SK-N-SH treated with all-trans-retinoic acid at 6 μM for 48 hours (cell line): ENCODE measurements at regions not wholly inside any gene's neighbourhood (a gene's known extent, or its start where the extent isn't known, plus 50 kb on each side); places are given as distances from the start of the nearest gene placed in this dataset.

Experiments used
- ATAC-seq: fragments of 200-7000 bp; cut with Tn5 transposase; 3 replicates; pipeline ENCODE4 v1.9.1; 2020; ENCODE audit warnings: mild to moderate bottlenecking, moderate library complexity
- ARNTL ChIP-seq: fragments of 450-650 bp; formaldehyde crosslinking; IDR thresholded peaks from 2 replicates; pipeline ENCODE4 v1.5.0; 2020; ENCODE audit warnings: low read depth, mild to moderate bottlenecking, moderate library complexity, borderline replicate concordance
- BACH2 ChIP-seq: fragments of 250-450 bp; sonication (Bioruptor Pico); IDR thresholded peaks from 2 replicates; pipeline ENCODE4 v1.9.0; 2021; ENCODE audit warnings: mild to moderate bottlenecking, borderline replicate concordance
- CREB5 ChIP-seq: fragments of 250-450 bp; sonication (Bioruptor Pico); IDR thresholded peaks from 2 replicates; pipeline ENCODE4 v1.5.1; 2020; ENCODE audit warnings: low read depth, mild to moderate bottlenecking, moderate library complexity
- CSDC2 ChIP-seq: fragments of 250-450 bp; sonication (Bioruptor Pico); IDR thresholded peaks from 2 replicates; pipeline ENCODE4 v1.5.0; 2020; ENCODE audit warnings: mild to moderate bottlenecking, moderate library complexity
- CSRNP3 ChIP-seq: fragments of 250-450 bp; sonication (Bioruptor Pico); IDR thresholded peaks from 2 replicates; pipeline ENCODE4 v1.5.1; 2021; ENCODE audit warnings: mild to moderate bottlenecking, moderate library complexity
- ESRRG ChIP-seq: fragments of 250-450 bp; sonication (Bioruptor Pico); IDR thresholded peaks from 2 replicates; pipeline ENCODE4 v1.6.1; 2021; ENCODE audit warnings: mild to moderate bottlenecking
- GLIS3 ChIP-seq: fragments of 250-450 bp; sonication (Bioruptor Pico); IDR thresholded peaks from 2 replicates; pipeline ENCODE4 v1.5.0; 2020; ENCODE audit warnings: mild to moderate bottlenecking, moderate library complexity
- ISL1 ChIP-seq: fragments of 250-450 bp; sonication (Bioruptor Pico); IDR thresholded peaks from 2 replicates; pipeline ENCODE4 v2.1.2; 2022; ENCODE audit warnings: mild to moderate bottlenecking, moderate library complexity
- OSR1 ChIP-seq: fragments of 250-450 bp; sonication (Bioruptor Pico); IDR thresholded peaks from 2 replicates; pipeline ENCODE4 v1.8.0; 2022; ENCODE audit warnings: moderate library complexity, mild to moderate bottlenecking, inconsistent platforms
- POU6F1 ChIP-seq: fragments of 250-450 bp; sonication (Bioruptor Pico); IDR thresholded peaks from 2 replicates; pipeline ENCODE4 v1.8.0; 2021; ENCODE audit warnings: low read depth, mild to moderate bottlenecking, moderate library complexity, borderline replicate concordance
- PPARA ChIP-seq: fragments of 250-450 bp; sonication (Bioruptor Pico); IDR thresholded peaks from 2 replicates; pipeline ENCODE4 v1.5.0; 2020; ENCODE audit warnings: mild to moderate bottlenecking, borderline replicate concordance
- RARB ChIP-seq: fragments of 250-450 bp; sonication (Bioruptor Pico); IDR thresholded peaks from 2 replicates; pipeline ENCODE4 v1.8.0; 2021; ENCODE audit warnings: mild to moderate bottlenecking, moderate library complexity
- SNAI2 ChIP-seq: fragments of 250-450 bp; sonication (Bioruptor Pico); IDR thresholded peaks from 2 replicates; pipeline ENCODE4 v1.5.0; 2020; ENCODE audit warnings: mild to moderate bottlenecking, moderate library complexity
- TCF4 ChIP-seq: fragments of 250-450 bp; sonication (Bioruptor Pico); IDR thresholded peaks from 2 replicates; pipeline ENCODE4 v1.8.0; 2021; ENCODE audit warnings: mild to moderate bottlenecking, moderate library complexity, borderline replicate concordance
- TOX ChIP-seq: fragments of 250-450 bp; sonication (Bioruptor Pico); IDR thresholded peaks from 2 replicates; pipeline ENCODE4 v1.8.0; 2021; ENCODE audit warnings: mild to moderate bottlenecking, moderate library complexity, borderline replicate concordance
- ZC3H10 ChIP-seq: fragments of 250-450 bp; sonication (Bioruptor Pico); IDR thresholded peaks from 2 replicates; pipeline ENCODE4 v1.5.1; 2021; ENCODE audit warnings: mild to moderate bottlenecking, moderate library complexity
- ZFP3 ChIP-seq: fragments of 250-450 bp; sonication (Bioruptor Pico); IDR thresholded peaks from 2 replicates; pipeline ENCODE4 v1.5.0; 2020; ENCODE audit warnings: mild to moderate bottlenecking, moderate library complexity
- ZFP30 ChIP-seq: fragments of 450-650 bp; formaldehyde crosslinking; IDR thresholded peaks from 2 replicates; pipeline ENCODE4 v1.5.0; 2022; ENCODE audit warnings: mild to moderate bottlenecking, moderate library complexity
- ZNF565 ChIP-seq: fragments of 450-650 bp; formaldehyde crosslinking; conservative IDR thresholded peaks from 2 replicates; pipeline ENCODE4 v1.5.0; 2020; ENCODE audit warnings: low read depth, mild to moderate bottlenecking, moderate library complexity
- ZNF70 ChIP-seq: fragments of 450-650 bp; formaldehyde crosslinking; IDR thresholded peaks from 2 replicates; pipeline ENCODE4 v1.5.0; 2020; ENCODE audit warnings: mild to moderate bottlenecking, moderate library complexity
- ZNF8 ChIP-seq: fragments of 450-650 bp; formaldehyde crosslinking; IDR thresholded peaks from 2 replicates; pipeline ENCODE4 v1.5.0; 2020; ENCODE audit warnings: mild to moderate bottlenecking, moderate library complexity
- TF ChIP-seq, protein P1 (sequence below): fragments of 250-450 bp; sonication (Bioruptor Pico); IDR thresholded peaks from 2 replicates; pipeline ENCODE4 v1.8.0; 2020; ENCODE audit warnings: mild to moderate bottlenecking, moderate library complexity, borderline replicate concordance

DNA sequence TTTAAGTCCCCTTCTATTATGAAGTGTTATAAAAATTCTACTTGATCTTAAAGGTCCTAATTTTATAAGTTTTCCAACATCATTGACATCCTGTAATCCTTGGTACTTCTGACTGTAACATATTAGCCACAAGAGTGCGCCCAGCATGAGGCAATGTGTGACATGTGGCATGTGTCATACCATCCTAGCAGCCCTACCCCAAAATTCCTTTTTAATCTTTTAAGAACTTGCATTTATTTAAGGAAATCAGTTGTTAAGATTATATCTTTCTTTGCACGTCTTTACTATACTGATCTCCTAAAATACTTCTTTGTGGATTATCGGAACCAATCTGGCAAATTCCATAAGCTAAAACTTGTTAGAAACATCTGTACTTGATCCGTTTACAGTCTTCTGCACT, 167.1 kb upstream of the SLC24A3 start:
- no peak for ATAC-seq

DNA sequence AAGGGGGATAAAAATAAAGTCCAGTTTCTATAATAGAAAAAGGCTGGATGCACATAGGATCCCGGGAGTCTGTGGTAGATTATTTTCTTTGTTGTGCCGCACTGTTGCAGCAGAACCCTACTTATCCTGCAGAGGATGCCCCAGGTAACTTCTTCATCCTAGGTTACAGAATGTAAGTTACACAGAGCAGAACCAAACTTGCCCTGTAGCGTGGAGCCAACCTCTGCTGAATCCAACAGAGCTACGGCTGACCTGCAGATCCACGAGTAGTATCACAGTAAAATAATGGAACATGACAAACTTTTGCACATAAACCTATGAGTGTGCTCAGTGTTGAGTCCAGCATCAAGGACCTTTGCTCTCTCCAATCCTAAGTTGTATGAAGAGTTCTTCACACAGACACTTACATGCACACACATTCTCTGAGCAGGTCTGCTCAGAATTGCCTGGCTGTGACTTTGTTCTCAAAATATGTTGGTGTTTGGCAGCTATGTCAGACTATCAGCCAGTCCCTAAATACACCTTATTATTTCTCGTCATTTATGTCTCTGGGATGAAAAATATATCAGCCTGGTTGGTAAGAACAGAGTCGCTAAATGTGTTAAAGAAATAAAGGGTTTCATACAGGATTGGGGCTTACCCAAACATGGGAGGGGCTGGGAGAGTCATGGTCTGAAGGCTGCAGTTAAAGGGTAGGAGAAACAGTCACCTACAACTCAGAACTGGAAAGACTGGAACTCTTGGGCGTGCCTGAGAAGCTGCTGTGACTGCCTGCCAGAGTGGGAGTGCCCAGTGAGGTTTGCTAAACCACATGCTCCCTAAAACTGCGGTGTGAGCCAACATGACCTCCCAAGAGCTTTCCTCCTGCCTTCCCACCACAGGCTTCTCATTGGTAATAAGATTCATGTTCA, 165.1 kb upstream of the SLC24A3 start:
- ATAC-seq, result no peak
- no peak for TF ChIP-seq CREB5 (CRISPR knock-in tag)

More for the DNA sequence above, 167.1 kb upstream of the SLC24A3 start:
- no peak for TF ChIP-seq RARB (CRISPR knock-in tag)
- no peak for TF ChIP-seq BACH2 (CRISPR knock-in tag)
- no peak for TF ChIP-seq CSDC2 (CRISPR knock-in tag)
- no peak for TF ChIP-seq TCF4 (CRISPR knock-in tag)
- no peak for TF ChIP-seq ZNF565 (CRISPR knock-in tag)
- TF ChIP-seq POU6F1 (CRISPR knock-in tag), result no peak
- TF ChIP-seq, all 23 proteins: peak for 0

DNA sequence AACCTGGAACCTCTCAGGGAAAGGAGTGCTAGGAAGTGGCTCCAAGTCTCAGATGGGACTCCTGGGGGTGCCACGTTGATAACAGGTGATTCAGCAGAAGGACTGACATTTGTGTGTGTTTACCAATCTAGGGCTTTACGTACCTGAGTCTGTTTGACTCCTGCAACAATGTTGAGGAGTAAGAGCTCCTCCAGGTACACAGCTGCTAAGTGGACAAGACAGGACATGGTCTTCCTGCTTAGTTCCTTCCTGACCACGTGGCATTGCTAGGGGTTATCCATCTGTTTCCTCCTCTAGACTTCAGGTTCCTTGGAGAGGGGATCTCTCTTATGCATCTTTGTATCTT, 164.5 kb upstream of the SLC24A3 start:
- ATAC-seq, result no peak

GRCh38 chr20:19048995-19049501, 163.4 kb upstream of the SLC24A3 start:
- no peak for ATAC-seq
- TF ChIP-seq TCF4 (CRISPR knock-in tag) (no peak), ZFP3 (no peak), OSR1 (CRISPR knock-in tag) (no peak), ESRRG (CRISPR knock-in tag) (no peak), ARNTL (no peak), SNAI2 (no peak), ZNF565 (CRISPR knock-in tag) (no peak), TOX (CRISPR knock-in tag) (no peak), PPARA (CRISPR knock-in tag) (no peak), CSDC2 (CRISPR knock-in tag) (no peak)

More for the DNA sequence above, 164.5 kb upstream of the SLC24A3 start:
- no peak for TF ChIP-seq RARB (CRISPR knock-in tag)
- TF ChIP-seq OSR1 (CRISPR knock-in tag), result no peak
- TF ChIP-seq, protein P1, sequence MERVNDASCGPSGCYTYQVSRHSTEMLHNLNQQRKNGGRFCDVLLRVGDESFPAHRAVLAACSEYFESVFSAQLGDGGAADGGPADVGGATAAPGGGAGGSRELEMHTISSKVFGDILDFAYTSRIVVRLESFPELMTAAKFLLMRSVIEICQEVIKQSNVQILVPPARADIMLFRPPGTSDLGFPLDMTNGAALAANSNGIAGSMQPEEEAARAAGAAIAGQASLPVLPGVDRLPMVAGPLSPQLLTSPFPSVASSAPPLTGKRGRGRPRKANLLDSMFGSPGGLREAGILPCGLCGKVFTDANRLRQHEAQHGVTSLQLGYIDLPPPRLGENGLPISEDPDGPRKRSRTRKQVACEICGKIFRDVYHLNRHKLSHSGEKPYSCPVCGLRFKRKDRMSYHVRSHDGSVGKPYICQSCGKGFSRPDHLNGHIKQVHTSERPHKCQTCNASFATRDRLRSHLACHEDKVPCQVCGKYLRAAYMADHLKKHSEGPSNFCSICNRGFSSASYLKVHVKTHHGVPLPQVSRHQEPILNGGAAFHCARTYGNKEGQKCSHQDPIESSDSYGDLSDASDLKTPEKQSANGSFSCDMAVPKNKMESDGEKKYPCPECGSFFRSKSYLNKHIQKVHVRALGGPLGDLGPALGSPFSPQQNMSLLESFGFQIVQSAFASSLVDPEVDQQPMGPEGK (CRISPR knock-in tag), result no peak
- TF ChIP-seq BACH2 (CRISPR knock-in tag), result no peak
- no peak for TF ChIP-seq ZC3H10
- TF ChIP-seq, all 23 proteins: peak for 0

GRCh38 chr20:19049514-19049913, 162.9 kb upstream of the SLC24A3 start:
- no peak for ATAC-seq
- TF ChIP-seq GLIS3 (no peak), ZC3H10 (no peak), ISL1 (no peak), RARB (CRISPR knock-in tag) (no peak), ZNF565 (CRISPR knock-in tag) (no peak), SNAI2 (no peak), TOX (CRISPR knock-in tag) (no peak)
- TF ChIP-seq, all 23 proteins: peak for 0

- ATAC-seq, result no peak
- TF ChIP-seq RARB (CRISPR knock-in tag), result no peak
- TF ChIP-seq ZFP30, result no peak
- TF ChIP-seq ZC3H10, result no peak
- TF ChIP-seq ZNF8 (CRISPR knock-in tag), result no peak
- TF ChIP-seq ZNF70, result no peak
- no peak for TF ChIP-seq CSRNP3 (CRISPR knock-in tag)
- TF ChIP-seq, protein P1 (CRISPR knock-in tag), result no peak
- TF ChIP-seq PPARA (CRISPR knock-in tag), result no peak
- no peak for TF ChIP-seq ARNTL
- no peak for TF ChIP-seq CREB5 (CRISPR knock-in tag)
- TF ChIP-seq TOX (CRISPR knock-in tag), result no peak
- TF ChIP-seq GLIS3, result no peak
Observed at GRCh38 chr20:19056909-19057308, 155.5 kb upstream of the SLC24A3 start.
